Liver (tissue), 3 donors: ENCODE measurements at regions not wholly inside any gene's neighbourhood (a gene's known extent, or its start where the extent isn't known, plus 50 kb on each side); places are given as distances from the start of the nearest gene placed in this dataset.
"Not testable (repeated sequence)": the region's sequence is repeated elsewhere in the genome, so short reads cannot be mapped to it uniquely, and the experiment has no call there.

Experiments used
- EGR1 ChIP-seq, 2 donors: IDR thresholded peaks; 2 replicates each; pipeline ENCODE4 v1.6.1; 2016 to 2018; ENCODE audit warnings: antibody characterized with exemption in 2 of 2, low read depth in 2 of 2
- FOXA1 ChIP-seq: IDR thresholded peaks from 2 replicates; pipeline ENCODE4 v1.6.1; 2016; ENCODE audit warnings: antibody characterized with exemption
- GABPA ChIP-seq, 2 donors: IDR thresholded peaks in 1 of 2; conservative IDR thresholded peaks in 1 of 2; 2 replicates each; pipeline ENCODE4 v1.6.1; 2016; ENCODE audit warnings: antibody characterized with exemption in 2 of 2, mild to moderate bottlenecking in 1 of 2, moderate library complexity in 1 of 2
- HNF4G ChIP-seq: IDR thresholded peaks from 2 replicates; pipeline ENCODE4 v1.6.1; 2016; ENCODE audit warnings: antibody characterized with exemption
- JUND ChIP-seq, 2 donors: IDR thresholded peaks; 2 replicates each; pipeline ENCODE4 v1.6.1; 2016; ENCODE audit warnings: antibody characterized with exemption in 2 of 2
- MAX ChIP-seq: IDR thresholded peaks from 2 replicates; pipeline ENCODE4 v1.6.1; 2016; ENCODE audit warnings: antibody characterized with exemption
- RAD21 ChIP-seq, 2 donors: IDR thresholded peaks; 2 replicates each; pipeline ENCODE4 v1.6.1; 2016; ENCODE audit warnings: antibody characterized with exemption in 2 of 2, mild to moderate bottlenecking in 2 of 2
- SP1 ChIP-seq: IDR thresholded peaks from 2 replicates; pipeline ENCODE4 v1.6.1; 2018; ENCODE audit warnings: antibody characterized with exemption, mild to moderate bottlenecking
- TAF1 ChIP-seq: conservative IDR thresholded peaks from 2 replicates; pipeline ENCODE4 v1.6.1; 2016; ENCODE audit warnings: antibody characterized with exemption, mild to moderate bottlenecking
- YY1 ChIP-seq: IDR thresholded peaks from 2 replicates; pipeline ENCODE4 v1.6.1; 2016; ENCODE audit warnings: antibody characterized with exemption, mild to moderate bottlenecking
- TF ChIP-seq, protein P1 (sequence below): fragments of 150-350 bp; IDR thresholded peaks from 2 replicates; pipeline ENCODE4 v1.5.1; 2017; ENCODE audit warnings: improper control_type of control experiment, low read depth, low read length; ENCODE audit not compliant: missing input control
- TF ChIP-seq, protein P2 (sequence below): IDR thresholded peaks from 2 replicates; pipeline ENCODE4 v1.6.1; 2016; ENCODE audit warnings: antibody characterized with exemption
- TF ChIP-seq, protein P3 (sequence below): IDR thresholded peaks from 2 replicates; pipeline ENCODE4 v1.6.1; 2016; ENCODE audit warnings: antibody characterized with exemption, mild to moderate bottlenecking
- TF ChIP-seq, protein P4 (sequence below): IDR thresholded peaks from 2 replicates; pipeline ENCODE4 v1.6.1; 2016; ENCODE audit warnings: antibody characterized with exemption
- donor health status: healthy.
- donor health status: healthy.

DNA sequence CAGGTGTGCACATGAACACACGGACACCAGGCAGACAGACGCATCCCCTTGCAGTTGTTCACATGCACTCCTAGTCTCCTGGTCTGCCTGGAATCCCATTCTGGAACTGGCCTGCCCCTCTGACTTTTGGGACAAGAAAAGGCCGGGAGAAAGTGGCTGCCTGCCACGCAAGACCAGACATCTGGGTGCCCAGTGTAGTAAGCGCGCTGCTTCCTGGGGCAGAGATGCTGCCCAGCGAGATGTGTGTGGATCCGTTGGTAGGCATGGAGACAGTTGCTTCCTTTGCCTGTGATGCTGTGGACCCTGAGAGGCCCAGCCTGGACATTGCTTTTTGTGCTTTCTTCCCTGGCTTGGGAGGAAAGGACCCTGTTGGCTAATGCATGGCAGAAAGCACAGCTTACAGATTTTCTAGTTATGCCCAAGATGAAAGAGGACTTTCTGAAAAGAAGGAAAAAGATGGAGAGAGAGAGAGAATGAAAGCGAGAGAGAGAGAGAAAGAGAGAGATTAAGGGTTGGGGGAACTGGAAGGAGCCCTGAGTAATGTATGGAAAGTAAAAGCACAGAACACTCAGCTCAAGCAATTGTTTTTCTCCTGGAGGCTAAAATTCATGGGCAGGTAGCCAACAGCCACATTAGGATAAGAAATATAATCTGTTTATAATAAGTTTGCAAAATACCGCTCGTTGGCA is 235.3 kb downstream of the BCL2L11 start:
- not testable (repeated sequence) for TF ChIP-seq GABPA (IDR thresholded peaks at IDR 0.05 in 1 of 2, conservative IDR thresholded peaks at IDR 0.05 in 1 of 2); TAF1; FOXA1; YY1; HNF4G; MAX; RAD21 (IDR thresholded peaks at IDR 0.05); EGR1 (IDR thresholded peaks at IDR 0.05; ENCODE audit: low read depth in 2 of 2); JUND (IDR thresholded peaks at IDR 0.05); SP1
- TF ChIP-seq, protein P1, sequence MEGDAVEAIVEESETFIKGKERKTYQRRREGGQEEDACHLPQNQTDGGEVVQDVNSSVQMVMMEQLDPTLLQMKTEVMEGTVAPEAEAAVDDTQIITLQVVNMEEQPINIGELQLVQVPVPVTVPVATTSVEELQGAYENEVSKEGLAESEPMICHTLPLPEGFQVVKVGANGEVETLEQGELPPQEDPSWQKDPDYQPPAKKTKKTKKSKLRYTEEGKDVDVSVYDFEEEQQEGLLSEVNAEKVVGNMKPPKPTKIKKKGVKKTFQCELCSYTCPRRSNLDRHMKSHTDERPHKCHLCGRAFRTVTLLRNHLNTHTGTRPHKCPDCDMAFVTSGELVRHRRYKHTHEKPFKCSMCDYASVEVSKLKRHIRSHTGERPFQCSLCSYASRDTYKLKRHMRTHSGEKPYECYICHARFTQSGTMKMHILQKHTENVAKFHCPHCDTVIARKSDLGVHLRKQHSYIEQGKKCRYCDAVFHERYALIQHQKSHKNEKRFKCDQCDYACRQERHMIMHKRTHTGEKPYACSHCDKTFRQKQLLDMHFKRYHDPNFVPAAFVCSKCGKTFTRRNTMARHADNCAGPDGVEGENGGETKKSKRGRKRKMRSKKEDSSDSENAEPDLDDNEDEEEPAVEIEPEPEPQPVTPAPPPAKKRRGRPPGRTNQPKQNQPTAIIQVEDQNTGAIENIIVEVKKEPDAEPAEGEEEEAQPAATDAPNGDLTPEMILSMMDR = not testable (repeated sequence)
- TF ChIP-seq, protein P2, sequence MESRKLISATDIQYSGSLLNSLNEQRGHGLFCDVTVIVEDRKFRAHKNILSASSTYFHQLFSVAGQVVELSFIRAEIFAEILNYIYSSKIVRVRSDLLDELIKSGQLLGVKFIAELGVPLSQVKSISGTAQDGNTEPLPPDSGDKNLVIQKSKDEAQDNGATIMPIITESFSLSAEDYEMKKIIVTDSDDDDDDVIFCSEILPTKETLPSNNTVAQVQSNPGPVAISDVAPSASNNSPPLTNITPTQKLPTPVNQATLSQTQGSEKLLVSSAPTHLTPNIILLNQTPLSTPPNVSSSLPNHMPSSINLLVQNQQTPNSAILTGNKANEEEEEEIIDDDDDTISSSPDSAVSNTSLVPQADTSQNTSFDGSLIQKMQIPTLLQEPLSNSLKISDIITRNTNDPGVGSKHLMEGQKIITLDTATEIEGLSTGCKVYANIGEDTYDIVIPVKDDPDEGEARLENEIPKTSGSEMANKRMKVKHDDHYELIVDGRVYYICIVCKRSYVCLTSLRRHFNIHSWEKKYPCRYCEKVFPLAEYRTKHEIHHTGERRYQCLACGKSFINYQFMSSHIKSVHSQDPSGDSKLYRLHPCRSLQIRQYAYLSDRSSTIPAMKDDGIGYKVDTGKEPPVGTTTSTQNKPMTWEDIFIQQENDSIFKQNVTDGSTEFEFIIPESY = not testable (repeated sequence)
- TF ChIP-seq, protein P3, sequence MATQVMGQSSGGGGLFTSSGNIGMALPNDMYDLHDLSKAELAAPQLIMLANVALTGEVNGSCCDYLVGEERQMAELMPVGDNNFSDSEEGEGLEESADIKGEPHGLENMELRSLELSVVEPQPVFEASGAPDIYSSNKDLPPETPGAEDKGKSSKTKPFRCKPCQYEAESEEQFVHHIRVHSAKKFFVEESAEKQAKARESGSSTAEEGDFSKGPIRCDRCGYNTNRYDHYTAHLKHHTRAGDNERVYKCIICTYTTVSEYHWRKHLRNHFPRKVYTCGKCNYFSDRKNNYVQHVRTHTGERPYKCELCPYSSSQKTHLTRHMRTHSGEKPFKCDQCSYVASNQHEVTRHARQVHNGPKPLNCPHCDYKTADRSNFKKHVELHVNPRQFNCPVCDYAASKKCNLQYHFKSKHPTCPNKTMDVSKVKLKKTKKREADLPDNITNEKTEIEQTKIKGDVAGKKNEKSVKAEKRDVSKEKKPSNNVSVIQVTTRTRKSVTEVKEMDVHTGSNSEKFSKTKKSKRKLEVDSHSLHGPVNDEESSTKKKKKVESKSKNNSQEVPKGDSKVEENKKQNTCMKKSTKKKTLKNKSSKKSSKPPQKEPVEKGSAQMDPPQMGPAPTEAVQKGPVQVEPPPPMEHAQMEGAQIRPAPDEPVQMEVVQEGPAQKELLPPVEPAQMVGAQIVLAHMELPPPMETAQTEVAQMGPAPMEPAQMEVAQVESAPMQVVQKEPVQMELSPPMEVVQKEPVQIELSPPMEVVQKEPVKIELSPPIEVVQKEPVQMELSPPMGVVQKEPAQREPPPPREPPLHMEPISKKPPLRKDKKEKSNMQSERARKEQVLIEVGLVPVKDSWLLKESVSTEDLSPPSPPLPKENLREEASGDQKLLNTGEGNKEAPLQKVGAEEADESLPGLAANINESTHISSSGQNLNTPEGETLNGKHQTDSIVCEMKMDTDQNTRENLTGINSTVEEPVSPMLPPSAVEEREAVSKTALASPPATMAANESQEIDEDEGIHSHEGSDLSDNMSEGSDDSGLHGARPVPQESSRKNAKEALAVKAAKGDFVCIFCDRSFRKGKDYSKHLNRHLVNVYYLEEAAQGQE = not testable (repeated sequence)
- TF ChIP-seq, protein P4, sequence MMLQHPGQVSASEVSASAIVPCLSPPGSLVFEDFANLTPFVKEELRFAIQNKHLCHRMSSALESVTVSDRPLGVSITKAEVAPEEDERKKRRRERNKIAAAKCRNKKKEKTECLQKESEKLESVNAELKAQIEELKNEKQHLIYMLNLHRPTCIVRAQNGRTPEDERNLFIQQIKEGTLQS = not testable (repeated sequence)
